HUES48 (cell line): ENCODE measurements at regions not wholly inside any gene's neighbourhood (a gene's known extent, or its start where the extent isn't known, plus 50 kb on each side); places are given as distances from the start of the nearest gene placed in this dataset.

Source experiments
- H3K27ac ChIP-seq: one replicate; pipeline ENCODE4 v1.7.0; 2013; ENCODE audit warnings: low read depth, low read length, inconsistent platforms
- H3K27me3 ChIP-seq: 2 replicates; pipeline ENCODE4 v1.6.1; 2013; ENCODE audit warnings: mild to moderate bottlenecking, low read length; ENCODE audit not compliant: control insufficient read depth, insufficient read depth
- H3K36me3 ChIP-seq: 2 replicates; pipeline ENCODE4 v1.6.1; 2013; ENCODE audit warnings: low read length; ENCODE audit not compliant: control insufficient read depth, insufficient read depth
- H3K4me1 ChIP-seq: 2 replicates; pipeline ENCODE4 v1.6.1; 2013; ENCODE audit warnings: mild to moderate bottlenecking, low read length; ENCODE audit not compliant: control insufficient read depth, insufficient read depth
- H3K4me3 ChIP-seq: 2 replicates; pipeline ENCODE4 v1.5.1; 2013; ENCODE audit warnings: mild to moderate bottlenecking, low read depth, low read length
- H3K9ac ChIP-seq: 2 replicates; pipeline ENCODE4 v1.6.1; 2013; ENCODE audit warnings: mild to moderate bottlenecking, low read depth, low read length, moderate library complexity
- H3K9me3 ChIP-seq: 2 replicates; pipeline ENCODE4 v1.6.1; 2013; ENCODE audit warnings: low read length; ENCODE audit not compliant: control insufficient read depth, insufficient read depth

- Histone ChIP-seq H3K36me3 (no peaks in the 10 kb centered on the region), H3K27ac (no peak overlapping the region), H3K4me3 (no peak overlapping the region), H3K27me3 (no peaks in the 10 kb centered on the region), H3K4me1 (0 out of 2 replicates have a peak, but pooled peaks cover 4% of the 10 kb centered on the region), H3K9ac (no peak overlapping the region), H3K9me3 (no peaks in the 10 kb centered on the region)
These were observed 594.9 kb downstream of the KCTD8 start for GRCh38 chr4:43853565-43854264.

DNA sequence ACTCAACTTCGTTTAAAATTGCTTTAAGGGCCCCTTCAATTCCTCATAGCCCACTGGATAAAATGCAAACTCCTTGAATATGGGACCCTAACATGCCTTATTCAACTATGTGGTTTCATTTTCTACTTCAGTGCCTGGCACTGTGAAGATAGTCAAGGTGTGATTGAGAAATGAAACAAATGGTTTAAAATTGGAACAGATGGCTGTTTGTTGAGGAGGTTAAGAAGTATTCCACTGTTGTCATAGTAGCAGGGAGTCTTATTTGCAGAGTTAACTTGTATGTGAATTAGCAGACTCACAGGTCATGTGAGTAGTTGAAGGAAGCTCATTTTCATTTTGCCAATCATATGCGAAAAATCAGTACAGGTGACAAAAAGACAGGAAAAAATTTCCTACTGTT is 593.3 kb downstream of the KCTD8 start:
- no peaks in the 10 kb centered on the region for H3K4me1 ChIP-seq
- no peaks in the 10 kb centered on the region for H3K9me3 ChIP-seq
- H3K27me3 ChIP-seq, result no peaks in the 10 kb centered on the region
- H3K27ac ChIP-seq, result no peak overlapping the region
- H3K9ac ChIP-seq, result no peak overlapping the region
- H3K4me3 ChIP-seq, result no peak overlapping the region
- no peaks in the 10 kb centered on the region for H3K36me3 ChIP-seq

DNA sequence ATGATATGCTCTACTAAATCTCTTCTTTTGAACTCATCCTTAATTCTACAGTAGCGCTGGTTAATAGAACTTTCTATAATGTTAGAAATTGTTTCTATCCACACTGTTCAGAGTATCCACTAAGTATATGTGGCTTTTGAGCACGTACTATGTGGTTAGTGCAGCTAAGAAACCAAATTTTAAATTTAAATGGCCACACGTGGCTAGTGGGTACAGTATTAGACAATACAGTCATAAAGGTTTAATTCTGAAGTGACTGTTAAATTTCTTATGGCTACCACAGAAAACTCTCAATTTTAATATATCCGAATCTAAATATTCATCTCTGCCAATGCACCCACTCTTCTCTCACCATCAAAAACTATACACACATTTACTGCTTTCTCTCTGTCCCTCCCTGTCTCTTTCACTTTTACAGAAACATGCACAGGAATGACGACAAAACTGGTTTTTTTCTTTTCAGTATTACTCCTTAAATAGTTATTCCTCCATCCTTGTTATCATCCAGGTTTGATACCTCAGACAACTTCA is 583.9 kb downstream of the KCTD8 start:
- H3K27me3 ChIP-seq, result no peaks in the 10 kb centered on the region
- H3K4me1 ChIP-seq, result no peaks in the 10 kb centered on the region
- no peaks in the 10 kb centered on the region for H3K9me3 ChIP-seq
- no peaks in the 10 kb centered on the region for H3K36me3 ChIP-seq
- no peak overlapping the region for H3K27ac ChIP-seq
- no peak overlapping the region for H3K4me3 ChIP-seq
- H3K9ac ChIP-seq, result no peak overlapping the region

- Histone ChIP-seq H3K9me3 (no peaks in the 10 kb centered on the region), H3K4me1 (no peaks in the 10 kb centered on the region), H3K27me3 (no peaks in the 10 kb centered on the region), H3K4me3 (no peak overlapping the region), H3K9ac (no peak overlapping the region), H3K36me3 (no peaks in the 10 kb centered on the region), H3K27ac (no peak overlapping the region)
These were observed 580.7 kb downstream of the KCTD8 start for GRCh38 chr4:43867908-43868307.

GRCh38 chr4:43875655-43876054 is 573.0 kb downstream of the KCTD8 start:
- Histone ChIP-seq H3K4me3 (no peak overlapping the region), H3K4me1 (peaks cover 18% of the 10 kb centered on the region; the same call in 1 of the 2 replicates), H3K36me3 (no peaks in the 10 kb centered on the region), H3K9me3 (no peaks in the 10 kb centered on the region), H3K27ac (no peak overlapping the region), H3K9ac (no peak overlapping the region), H3K27me3 (no peaks in the 10 kb centered on the region)

DNA sequence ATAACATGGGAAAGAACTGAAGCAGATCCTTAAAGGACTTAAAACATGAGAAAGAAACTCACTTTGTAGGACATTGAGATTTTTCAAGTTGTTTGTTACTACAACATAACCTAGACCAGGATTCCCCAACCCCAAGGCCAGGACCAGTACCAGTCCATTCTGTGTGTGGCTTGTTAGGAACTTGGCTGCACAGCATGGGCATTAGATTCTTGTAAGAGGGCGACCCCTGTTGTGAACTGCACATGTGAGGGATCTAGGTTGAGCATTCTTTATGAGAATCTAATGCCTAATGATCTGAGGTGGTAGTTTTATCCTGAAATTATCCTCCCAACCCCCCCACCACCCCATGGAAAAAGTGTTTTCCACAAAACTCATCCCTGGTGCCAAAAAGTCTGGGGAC is 566.1 kb downstream of the KCTD8 start:
- Histone ChIP-seq H3K27ac (no peak overlapping the region), H3K9me3 (0 out of 2 replicates have a peak, but pooled peaks cover 6% of the 10 kb centered on the region), H3K27me3 (no peaks in the 10 kb centered on the region), H3K9ac (no peak overlapping the region), H3K36me3 (no peaks in the 10 kb centered on the region), H3K4me1 (no peaks in the 10 kb centered on the region), H3K4me3 (no peak overlapping the region)

- Histone ChIP-seq H3K27me3 (no peaks in the 10 kb centered on the region), H3K36me3 (no peaks in the 10 kb centered on the region), H3K4me1 (no peaks in the 10 kb centered on the region), H3K27ac (no peak overlapping the region), H3K9ac (no peak overlapping the region), H3K4me3 (no peak overlapping the region), H3K9me3 (0 out of 2 replicates have a peak, but pooled peaks cover 6% of the 10 kb centered on the region)
These were observed 562.4 kb downstream of the KCTD8 start for GRCh38 chr4:43886196-43886595.

GRCh38 chr4:43898836-43899235 is 549.8 kb downstream of the KCTD8 start:
- Histone ChIP-seq H3K27me3 (no peaks in the 10 kb centered on the region), H3K9me3 (peaks cover 7% of the 10 kb centered on the region), H3K36me3 (no peaks in the 10 kb centered on the region), H3K4me1 (no peaks in the 10 kb centered on the region; the same call in 1 of the 2 replicates), H3K4me3 (no peak overlapping the region), H3K9ac (no peak overlapping the region), H3K27ac (no peak overlapping the region)

DNA sequence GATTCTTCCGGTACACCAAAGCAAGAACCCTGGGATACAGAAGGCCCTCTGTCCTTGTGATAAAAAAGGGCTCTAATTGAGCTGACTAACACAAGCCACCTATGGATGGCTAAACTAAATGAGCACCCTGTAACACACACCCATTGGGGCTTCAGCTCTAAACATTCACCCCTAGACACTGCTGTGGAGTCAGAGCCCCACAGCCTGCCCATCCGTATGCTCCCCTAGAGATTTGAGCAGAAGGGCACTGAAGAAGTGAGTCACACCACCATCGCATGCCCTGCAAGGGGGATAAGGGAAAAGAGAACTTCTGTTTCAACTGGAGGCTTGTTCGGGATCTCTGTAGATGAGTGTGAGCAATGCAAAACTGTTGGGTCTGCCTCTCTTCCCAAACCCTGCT is 545.2 kb downstream of the KCTD8 start:
- H3K4me3 ChIP-seq, result no peak overlapping the region
- no peak overlapping the region for H3K9ac ChIP-seq
- H3K27ac ChIP-seq, result no peak overlapping the region
- no peaks in the 10 kb centered on the region for H3K9me3 ChIP-seq
- H3K27me3 ChIP-seq, result no peaks in the 10 kb centered on the region
- H3K36me3 ChIP-seq, result no peaks in the 10 kb centered on the region
- no peaks in the 10 kb centered on the region; the same call in 1 of the 2 replicates for H3K4me1 ChIP-seq

GRCh38 chr4:43918377-43918776 is 530.2 kb downstream of the KCTD8 start:
- Histone ChIP-seq H3K4me3 (no peak overlapping the region), H3K27me3 (no peaks in the 10 kb centered on the region), H3K9me3 (no peaks in the 10 kb centered on the region), H3K4me1 (no peaks in the 10 kb centered on the region), H3K9ac (no peak overlapping the region), H3K27ac (no peak overlapping the region), H3K36me3 (no peaks in the 10 kb centered on the region)

- no peak overlapping the region for H3K27ac ChIP-seq
- H3K4me3 ChIP-seq, result no peak overlapping the region
- no peaks in the 10 kb centered on the region for H3K36me3 ChIP-seq
- peaks cover 4% of the 10 kb centered on the region; the same call in 1 of the 2 replicates for H3K4me1 ChIP-seq
- H3K27me3 ChIP-seq, result no peaks in the 10 kb centered on the region
- no peak overlapping the region for H3K9ac ChIP-seq
- no peaks in the 10 kb centered on the region for H3K9me3 ChIP-seq
These were observed 516.2 kb downstream of the KCTD8 start for GRCh38 chr4:43932448-43932847.
